ENCODE measurements at regions not wholly inside any gene's neighbourhood (a gene's known extent, or its start where the extent isn't known, plus 50 kb on each side); places are given as distances from the start of the nearest gene placed in this dataset.

- TF ChIP-seq, protein P1, sequence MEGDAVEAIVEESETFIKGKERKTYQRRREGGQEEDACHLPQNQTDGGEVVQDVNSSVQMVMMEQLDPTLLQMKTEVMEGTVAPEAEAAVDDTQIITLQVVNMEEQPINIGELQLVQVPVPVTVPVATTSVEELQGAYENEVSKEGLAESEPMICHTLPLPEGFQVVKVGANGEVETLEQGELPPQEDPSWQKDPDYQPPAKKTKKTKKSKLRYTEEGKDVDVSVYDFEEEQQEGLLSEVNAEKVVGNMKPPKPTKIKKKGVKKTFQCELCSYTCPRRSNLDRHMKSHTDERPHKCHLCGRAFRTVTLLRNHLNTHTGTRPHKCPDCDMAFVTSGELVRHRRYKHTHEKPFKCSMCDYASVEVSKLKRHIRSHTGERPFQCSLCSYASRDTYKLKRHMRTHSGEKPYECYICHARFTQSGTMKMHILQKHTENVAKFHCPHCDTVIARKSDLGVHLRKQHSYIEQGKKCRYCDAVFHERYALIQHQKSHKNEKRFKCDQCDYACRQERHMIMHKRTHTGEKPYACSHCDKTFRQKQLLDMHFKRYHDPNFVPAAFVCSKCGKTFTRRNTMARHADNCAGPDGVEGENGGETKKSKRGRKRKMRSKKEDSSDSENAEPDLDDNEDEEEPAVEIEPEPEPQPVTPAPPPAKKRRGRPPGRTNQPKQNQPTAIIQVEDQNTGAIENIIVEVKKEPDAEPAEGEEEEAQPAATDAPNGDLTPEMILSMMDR (conservative IDR thresholded peaks at IDR 0.05; ENCODE audit: low read depth, low read length) = no peak
- TF ChIP-seq EZH2 (IDR thresholded peaks at IDR 0.05; ENCODE audit: low read length, unreplicated experiment) = no peak
Measured at GRCh38 chr2:130261099-130261498, 62.9 kb upstream of the TUBA3E start.

Measured in PC-3 (cell line).